GM12872 (cell line): ENCODE measurements at regions not wholly inside any gene's neighbourhood (a gene's known extent, or its start where the extent isn't known, plus 50 kb on each side); places are given as distances from the start of the nearest gene placed in this dataset.

Experiments
- CTCF ChIP-seq: IDR thresholded peaks from 3 replicates; pipeline ENCODE4 v1.5.1; 2011; ENCODE audit warnings: low read depth, mild to moderate bottlenecking, low read length, moderate library complexity; ENCODE audit not compliant: insufficient read depth

GRCh38 chr2:226215902-226216503 lies 583.6 kb downstream of the IRS1 start:
- peak; percentile 73 for TF ChIP-seq CTCF

- TF ChIP-seq CTCF, result no peak
These were observed 585.9 kb downstream of the IRS1 start for GRCh38 chr2:226213717-226214116.

- TF ChIP-seq CTCF, result no peak
These were observed 588.2 kb downstream of the IRS1 start for GRCh38 chr2:226211439-226211838.

GRCh38 chr2:226208726-226209125 lies 590.9 kb downstream of the IRS1 start:
- no peak for TF ChIP-seq CTCF

GRCh38 chr2:226207671-226208070 lies 591.9 kb downstream of the IRS1 start:
- no peak for TF ChIP-seq CTCF

- TF ChIP-seq CTCF, result no peak
These were observed 600.1 kb downstream of the IRS1 start for GRCh38 chr2:226199555-226199954.

- no peak for TF ChIP-seq CTCF
These were observed 600.7 kb downstream of the IRS1 start for GRCh38 chr2:226198956-226199355.
